ENCODE measurements at regions not wholly inside any gene's neighbourhood (a gene's known extent, or its start where the extent isn't known, plus 50 kb on each side); places are given as distances from the start of the nearest gene placed in this dataset.
A peak's percentile ranks its signal among the peaks of the same experiment; 100 is the strongest.

DNA sequence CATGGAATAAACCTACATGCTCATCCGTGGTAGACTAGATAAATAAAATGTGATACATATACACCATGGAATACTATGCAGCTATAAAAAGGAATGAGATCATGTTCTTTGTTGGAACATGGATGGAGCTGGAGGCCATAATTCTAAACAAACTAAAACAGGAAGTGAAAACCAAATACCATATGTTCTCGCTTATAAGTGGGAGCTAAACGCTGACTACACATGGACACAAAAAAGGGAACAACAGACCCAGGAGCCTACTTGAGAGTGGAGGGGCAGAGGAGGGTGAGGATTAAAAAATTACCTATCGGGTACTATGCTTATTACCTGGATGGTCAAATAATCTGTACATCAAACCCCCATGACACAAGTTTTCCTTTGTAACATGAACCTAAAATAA lies 68.7 kb upstream of the SEC61G start:
- Mint-ChIP-seq H3K9me3 (peaks cover 8 to 21% (median 10%) of the 10 kb centered on the region in 7 donors), H3K36me3 (no peaks in the 10 kb centered on the region), H3K4me3 (no peak overlapping the region), H3K27me3 (ENCODE audit: low read depth in 3 of 3) (peaks cover 1 to 4% (median 2%) of the 10 kb centered on the region in 3 donors), H3K27ac (peak overlapping the region in 1 of 7 donors; percentile 37), H3K4me1 (peaks cover 40% of the 10 kb centered on the region)
- Histone ChIP-seq H3K4me1 (ENCODE audit: control insufficient read depth in 1 of 2, insufficient read depth in 2 of 2, low read length in 2 of 2) (peaks cover 35 to 37% of the 10 kb centered on the region in 2 donors), H3K9ac (ENCODE audit: insufficient read depth, low read length, poor library complexity, severe bottlenecking) (no peak overlapping the region), H3K27ac (ENCODE audit: low read depth in 1 of 2, low read length in 2 of 2) (no peak overlapping the region), H2AFZ (ENCODE audit: insufficient read depth, low read depth, low read length, poor library complexity, severe bottlenecking) (no peak overlapping the region), H3K36me3 (replicated peaks in 1 of 2; ENCODE audit: control insufficient read depth in 1 of 2, insufficient read depth in 2 of 2, low read length in 2 of 2) (no peaks in the 10 kb centered on the region), H3K4me2 (replicated peaks; ENCODE audit: extremely low read depth, low read length, poor library complexity, severe bottlenecking) (no peak overlapping the region), H3K4me3 (replicated peaks in 1 of 3; ENCODE audit: low read depth in 2 of 3, low read length in 3 of 3) (no peak overlapping the region), H4K20me1 (ENCODE audit: insufficient read depth, low read length) (no peaks in the 10 kb centered on the region), H3K27me3 (ENCODE audit: control insufficient read depth in 2 of 2, insufficient read depth in 2 of 2, low read length in 2 of 2) (no peaks in the 10 kb centered on the region), H3K9me3 (replicated peaks in 1 of 2; ENCODE audit: control insufficient read depth in 1 of 2, insufficient read depth in 1 of 2, low read length in 2 of 2) (peaks cover 0 to 3% of the 10 kb centered on the region in 2 donors), H3K79me2 (ENCODE audit: insufficient read depth, low read length) (no peaks in the 10 kb centered on the region)
- intact Hi-C loops (cut with micrococcal nuclease): no loop called here
- WGBS (ENCODE audit: insufficient coverage): no CpG with 5 or more reads among the region's 4 CpGs
- TF ChIP-seq, protein P1, sequence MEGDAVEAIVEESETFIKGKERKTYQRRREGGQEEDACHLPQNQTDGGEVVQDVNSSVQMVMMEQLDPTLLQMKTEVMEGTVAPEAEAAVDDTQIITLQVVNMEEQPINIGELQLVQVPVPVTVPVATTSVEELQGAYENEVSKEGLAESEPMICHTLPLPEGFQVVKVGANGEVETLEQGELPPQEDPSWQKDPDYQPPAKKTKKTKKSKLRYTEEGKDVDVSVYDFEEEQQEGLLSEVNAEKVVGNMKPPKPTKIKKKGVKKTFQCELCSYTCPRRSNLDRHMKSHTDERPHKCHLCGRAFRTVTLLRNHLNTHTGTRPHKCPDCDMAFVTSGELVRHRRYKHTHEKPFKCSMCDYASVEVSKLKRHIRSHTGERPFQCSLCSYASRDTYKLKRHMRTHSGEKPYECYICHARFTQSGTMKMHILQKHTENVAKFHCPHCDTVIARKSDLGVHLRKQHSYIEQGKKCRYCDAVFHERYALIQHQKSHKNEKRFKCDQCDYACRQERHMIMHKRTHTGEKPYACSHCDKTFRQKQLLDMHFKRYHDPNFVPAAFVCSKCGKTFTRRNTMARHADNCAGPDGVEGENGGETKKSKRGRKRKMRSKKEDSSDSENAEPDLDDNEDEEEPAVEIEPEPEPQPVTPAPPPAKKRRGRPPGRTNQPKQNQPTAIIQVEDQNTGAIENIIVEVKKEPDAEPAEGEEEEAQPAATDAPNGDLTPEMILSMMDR (IDR thresholded peaks at IDR 0.05): no peak
- peak in 2 of 3 donors; percentile 24 to 51 for DNase-seq

DNA sequence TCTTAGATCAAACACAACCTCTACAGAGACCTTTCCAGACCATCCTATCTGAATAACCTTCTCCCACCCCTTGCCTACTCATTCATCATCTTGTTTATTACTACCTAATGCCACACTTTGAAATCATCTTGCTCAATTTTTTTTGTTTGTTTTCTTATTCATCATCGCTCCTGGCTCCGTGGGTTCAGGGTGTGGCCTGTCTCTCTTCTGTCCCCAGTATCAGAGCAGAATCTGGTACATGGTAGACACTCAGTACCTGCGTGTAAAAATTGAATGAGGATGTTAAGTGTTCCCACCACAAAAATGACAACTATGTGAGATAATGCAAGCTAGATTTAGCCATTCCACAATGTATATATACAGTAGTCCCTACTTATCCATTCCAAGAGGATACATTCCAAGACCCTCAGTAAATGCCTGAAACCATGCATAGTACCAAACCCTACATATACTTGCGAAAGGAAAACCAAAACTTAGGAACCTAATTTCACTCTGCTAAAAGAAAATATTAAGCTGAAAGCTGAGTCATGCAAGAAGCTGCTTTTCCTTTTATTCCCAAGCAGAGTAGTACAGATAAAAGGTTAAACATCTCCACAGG lies 72.1 kb upstream of the SEC61G start:
- no CpG with 5 or more reads among the region's 4 CpGs for WGBS (ENCODE audit: insufficient coverage)

More for the DNA sequence above, 72.1 kb upstream of the SEC61G start:
- Histone ChIP-seq H3K9me3 (replicated peaks in 1 of 2; ENCODE audit: control insufficient read depth in 1 of 2, insufficient read depth in 1 of 2, low read length in 2 of 2) (peaks cover 0 to 12% of the 10 kb centered on the region in 2 donors), H3K9ac (ENCODE audit: insufficient read depth, low read length, poor library complexity, severe bottlenecking) (no peak overlapping the region), H3K4me3 (replicated peaks in 1 of 3; ENCODE audit: low read depth in 2 of 3, low read length in 3 of 3) (peak overlapping the region in 1 of 3 experiments; percentile 2), H3K4me1 (ENCODE audit: control insufficient read depth in 1 of 2, insufficient read depth in 2 of 2, low read length in 2 of 2) (peaks cover 16 to 18% of the 10 kb centered on the region in 2 donors), H3K36me3 (replicated peaks in 1 of 2; ENCODE audit: control insufficient read depth in 1 of 2, insufficient read depth in 2 of 2, low read length in 2 of 2) (no peaks in the 10 kb centered on the region), H3K79me2 (ENCODE audit: insufficient read depth, low read length) (no peaks in the 10 kb centered on the region), H3K27me3 (ENCODE audit: control insufficient read depth in 2 of 2, insufficient read depth in 2 of 2, low read length in 2 of 2) (no peaks in the 10 kb centered on the region), H2AFZ (ENCODE audit: insufficient read depth, low read depth, low read length, poor library complexity, severe bottlenecking) (no peak overlapping the region), H3K27ac (ENCODE audit: low read depth in 1 of 2, low read length in 2 of 2) (no peak overlapping the region), H3K4me2 (replicated peaks; ENCODE audit: extremely low read depth, low read length, poor library complexity, severe bottlenecking) (peak overlapping the region; percentile 16), H4K20me1 (ENCODE audit: insufficient read depth, low read length) (no peaks in the 10 kb centered on the region)
- H3K4me1 Mint-ChIP-seq: peaks cover 22% of the 10 kb centered on the region
- H3K27me3 Mint-ChIP-seq (ENCODE audit: low read depth in 3 of 3): peaks cover 1 to 7% (median 4%) of the 10 kb centered on the region in 3 donors
- H3K36me3 Mint-ChIP-seq: no peaks in the 10 kb centered on the region
- no peak overlapping the region for H3K27ac Mint-ChIP-seq
- H3K4me3 Mint-ChIP-seq: no peak overlapping the region
- no peak for DNase-seq
- H3K9me3 Mint-ChIP-seq: peaks cover 8 to 26% (median 20%) of the 10 kb centered on the region in 7 donors
- intact Hi-C loops (cut with micrococcal nuclease): no loop called here
- TF ChIP-seq, protein P1 (IDR thresholded peaks at IDR 0.05): no peak
